ENCODE measurements at regions not wholly inside any gene's neighbourhood (a gene's known extent, or its start where the extent isn't known, plus 50 kb on each side); places are given as distances from the start of the nearest gene placed in this dataset.
"Not testable (repeated sequence)": the region's sequence is repeated elsewhere in the genome, so short reads cannot be mapped to it uniquely, and the experiment has no call there.

GRCh38 chr5:96170481-96171125 is 209.0 kb upstream of the ELL2 start:
- not testable (repeated sequence) for DNase-seq (ENCODE audit: low spot score)

- not testable (repeated sequence) for DNase-seq (ENCODE audit: low spot score)
Measured at GRCh38 chr5:96168833-96169232, 207.2 kb upstream of the ELL2 start.

- DNase-seq (ENCODE audit: low spot score) = no peak
Measured at GRCh38 chr5:96159043-96159442, 197.4 kb upstream of the ELL2 start.

GRCh38 chr5:96157841-96158291 is 196.2 kb upstream of the ELL2 start:
- DNase-seq (ENCODE audit: low spot score) = no peak

- DNase-seq (ENCODE audit: low spot score) = no peak
Measured at GRCh38 chr5:96157077-96157780, 195.6 kb upstream of the ELL2 start.

GRCh38 chr5:96155147-96155546 is 193.5 kb upstream of the ELL2 start:
- DNase-seq (ENCODE audit: low spot score) = no peak

GRCh38 chr5:96151891-96152290 is 190.2 kb upstream of the ELL2 start:
- no peak for DNase-seq (ENCODE audit: low spot score)

- no peak for DNase-seq (ENCODE audit: low spot score)
Measured at GRCh38 chr5:96150007-96150406, 188.4 kb upstream of the ELL2 start.

GRCh38 chr5:96149546-96149945 is 187.9 kb upstream of the ELL2 start:
- no peak for DNase-seq (ENCODE audit: low spot score)

- DNase-seq (ENCODE audit: low spot score) = no peak
Measured at GRCh38 chr5:96149021-96149420, 187.4 kb upstream of the ELL2 start.

GRCh38 chr5:96148376-96148775 is 186.7 kb upstream of the ELL2 start:
- no peak for DNase-seq (ENCODE audit: low spot score)

- no peak for DNase-seq (ENCODE audit: low spot score)
Measured at GRCh38 chr5:96147866-96148265, 186.2 kb upstream of the ELL2 start.

- peak; percentile 16 for DNase-seq (ENCODE audit: low spot score)
Measured at GRCh38 chr5:96146675-96147074, 185.0 kb upstream of the ELL2 start.

GRCh38 chr5:96144289-96144688 is 182.6 kb upstream of the ELL2 start:
- DNase-seq (ENCODE audit: low spot score) = no peak

GRCh38 chr5:96143450-96143849 is 181.8 kb upstream of the ELL2 start:
- no peak for DNase-seq (ENCODE audit: low spot score)

- DNase-seq (ENCODE audit: low spot score) = no peak
Measured at GRCh38 chr5:96142786-96143434, 181.3 kb upstream of the ELL2 start.

- no peak for DNase-seq (ENCODE audit: low spot score)
Measured at GRCh38 chr5:96142184-96142781, 180.6 kb upstream of the ELL2 start.

GRCh38 chr5:96141749-96142148 is 180.1 kb upstream of the ELL2 start:
- DNase-seq (ENCODE audit: low spot score) = no peak

- DNase-seq (ENCODE audit: low spot score) = no peak
Measured at GRCh38 chr5:96140496-96140895, 178.8 kb upstream of the ELL2 start.

GRCh38 chr5:96140084-96140483 is 178.4 kb upstream of the ELL2 start:
- DNase-seq (ENCODE audit: low spot score) = no peak

- no peak for DNase-seq (ENCODE audit: low spot score)
Measured at GRCh38 chr5:96134886-96135285, 173.2 kb upstream of the ELL2 start.

- no peak for DNase-seq (ENCODE audit: low spot score)
Measured at GRCh38 chr5:96133341-96134079, 171.9 kb upstream of the ELL2 start.
